Calu3 (cell line): ENCODE measurements at regions not wholly inside any gene's neighbourhood (a gene's known extent, or its start where the extent isn't known, plus 50 kb on each side); places are given as distances from the start of the nearest gene placed in this dataset.

Experiments used
- BruUV-seq: library from RNA; stranded (reverse); fragments of 400-500 nt; replicated peaks from 2 replicates; lab custom pipeline; 2021; lab: Mats Ljungman, UMichigan
- CTCF ChIA-PET: fragments of 300-600 bp; sonication (Branson Sonifier 250); formaldehyde crosslinking; loops from one replicate; lab custom pipeline; 2022; ENCODE audit warnings: antibody characterized with exemption; lab: Charles Lee
- DNase-seq: peaks from one replicate; pipeline ENCODE4 v3.0.0; 2022
- H3K27ac Mint-ChIP-seq: one replicate; pipeline ENCODE4 v1.8.0; 2022; ENCODE audit warnings: mixed read lengths; ENCODE audit not compliant: unreplicated experiment
- H3K27me3 Mint-ChIP-seq: one replicate; pipeline ENCODE4 v1.8.0; 2022; ENCODE audit warnings: mixed read lengths; ENCODE audit not compliant: unreplicated experiment
- H3K36me3 Mint-ChIP-seq: one replicate; pipeline ENCODE4 v1.8.0; 2022; ENCODE audit warnings: mild to moderate bottlenecking, moderate library complexity, mixed read lengths; ENCODE audit not compliant: insufficient read depth, unreplicated experiment
- H3K4me1 Mint-ChIP-seq: one replicate; pipeline ENCODE4 v1.8.0; 2022; ENCODE audit warnings: mild to moderate bottlenecking, low read depth, mixed read lengths; ENCODE audit not compliant: unreplicated experiment
- H3K4me3 Mint-ChIP-seq: one replicate; pipeline ENCODE4 v1.8.0; 2022; ENCODE audit warnings: mild to moderate bottlenecking, low read depth, moderate library complexity, mixed read lengths; ENCODE audit not compliant: unreplicated experiment
- H3K9me3 Mint-ChIP-seq: one replicate; pipeline ENCODE4 v1.8.0; 2022; ENCODE audit warnings: low read depth, mixed read lengths; ENCODE audit not compliant: unreplicated experiment
- CTCF ChIP-seq: fragments of 200-600 bp; IDR thresholded peaks from one replicate; pipeline ENCODE4 v1.8.0; 2022; ENCODE audit warnings: antibody characterized with exemption; ENCODE audit not compliant: unreplicated experiment
- intact Hi-C: fragments of 100-400 bp; cut with micrococcal nuclease; formaldehyde crosslinking; loops from one replicate; pipeline ENCODE4 v1.10.0; 2022; ENCODE audit not compliant: unreplicated experiment

- peaks cover 72% of the 10 kb centered on the region for H3K27me3 Mint-ChIP-seq
- CTCF ChIA-PET: no interaction called here
- intact Hi-C loops: no loop called here
- BruUV-seq: no TSS peak
- H3K4me1 Mint-ChIP-seq: peaks cover 11% of the 10 kb centered on the region
- no peak for DNase-seq
- no peak for TF ChIP-seq CTCF
- no peaks in the 10 kb centered on the region for H3K36me3 Mint-ChIP-seq
- peaks cover 2% of the 10 kb centered on the region for H3K9me3 Mint-ChIP-seq
- no peak overlapping the region for H3K4me3 Mint-ChIP-seq
- H3K27ac Mint-ChIP-seq: no peak overlapping the region
Observed at GRCh38 chr14:66105815-66106214, 380.4 kb upstream of the CCDC196 start.

GRCh38 chr14:66109426-66109825 lies 376.7 kb upstream of the CCDC196 start:
- H3K9me3 Mint-ChIP-seq: peaks cover 2% of the 10 kb centered on the region
- no TSS peak for BruUV-seq
- CTCF ChIA-PET: no interaction called here
- peaks cover 11% of the 10 kb centered on the region for H3K4me1 Mint-ChIP-seq
- no peak overlapping the region for H3K27ac Mint-ChIP-seq
- intact Hi-C loops: no loop called here
- no peaks in the 10 kb centered on the region for H3K36me3 Mint-ChIP-seq
- peaks cover 51% of the 10 kb centered on the region for H3K27me3 Mint-ChIP-seq
- TF ChIP-seq CTCF: no peak
- no peak for DNase-seq
- H3K4me3 Mint-ChIP-seq: no peak overlapping the region

GRCh38 chr14:66111891-66112290 lies 374.3 kb upstream of the CCDC196 start:
- BruUV-seq: no TSS peak
- H3K4me1 Mint-ChIP-seq: peaks cover under 1% of the 10 kb centered on the region
- H3K9me3 Mint-ChIP-seq: no peaks in the 10 kb centered on the region
- no peaks in the 10 kb centered on the region for H3K36me3 Mint-ChIP-seq
- no peak for DNase-seq
- intact Hi-C loops: no loop called here
- H3K4me3 Mint-ChIP-seq: no peak overlapping the region
- no peak overlapping the region for H3K27ac Mint-ChIP-seq
- CTCF ChIA-PET: no interaction called here
- no peak for TF ChIP-seq CTCF
- H3K27me3 Mint-ChIP-seq: peaks cover 31% of the 10 kb centered on the region

GRCh38 chr14:66114071-66114470 lies 372.1 kb upstream of the CCDC196 start:
- no peak for TF ChIP-seq CTCF
- intact Hi-C loops: no loop called here
- CTCF ChIA-PET: no interaction called here

More at GRCh38 chr14:66114071-66114470, 372.1 kb upstream of the CCDC196 start:
- DNase-seq: no peak
- Mint-ChIP-seq H3K9me3 (peaks cover 3% of the 10 kb centered on the region), H3K36me3 (no peaks in the 10 kb centered on the region), H3K4me3 (no peak overlapping the region), H3K27ac (no peak overlapping the region), H3K4me1 (peaks cover 14% of the 10 kb centered on the region), H3K27me3 (peaks cover 15% of the 10 kb centered on the region)
- no TSS peak for BruUV-seq
